Ramos (cell line): ENCODE measurements at regions not wholly inside any gene's neighbourhood (a gene's known extent, or its start where the extent isn't known, plus 50 kb on each side); places are given as distances from the start of the nearest gene placed in this dataset.

Experiments
- in situ Hi-C: fragments of 300-500 bp; cut with MboI; formaldehyde crosslinking; loops from one replicate; pipeline ENCODE4 v1.14.3; 2022; ENCODE audit warnings: low sequenced_read_pairs; ENCODE audit not compliant: unreplicated experiment

DNA sequence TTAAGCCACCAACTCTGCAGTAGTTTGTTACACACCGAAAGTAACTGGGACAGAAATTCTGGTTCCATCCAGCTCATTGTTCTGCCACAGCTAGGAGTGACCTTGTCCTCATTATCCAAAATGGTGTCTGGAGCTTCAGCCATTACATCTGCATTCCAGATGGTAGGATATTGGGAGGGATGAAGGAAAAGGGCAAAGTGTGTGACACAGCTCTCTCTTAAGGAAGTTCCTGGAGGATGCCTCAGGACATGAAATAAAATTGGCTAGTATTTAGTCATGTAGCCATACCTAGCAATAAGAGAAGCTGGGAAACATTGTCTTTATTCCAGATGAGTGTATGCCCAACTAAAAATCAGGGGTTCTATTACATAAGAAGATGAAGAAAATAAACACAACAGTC is 262.0 kb downstream of the BCOR start:
- in situ Hi-C loops, result no loop called here

DNA sequence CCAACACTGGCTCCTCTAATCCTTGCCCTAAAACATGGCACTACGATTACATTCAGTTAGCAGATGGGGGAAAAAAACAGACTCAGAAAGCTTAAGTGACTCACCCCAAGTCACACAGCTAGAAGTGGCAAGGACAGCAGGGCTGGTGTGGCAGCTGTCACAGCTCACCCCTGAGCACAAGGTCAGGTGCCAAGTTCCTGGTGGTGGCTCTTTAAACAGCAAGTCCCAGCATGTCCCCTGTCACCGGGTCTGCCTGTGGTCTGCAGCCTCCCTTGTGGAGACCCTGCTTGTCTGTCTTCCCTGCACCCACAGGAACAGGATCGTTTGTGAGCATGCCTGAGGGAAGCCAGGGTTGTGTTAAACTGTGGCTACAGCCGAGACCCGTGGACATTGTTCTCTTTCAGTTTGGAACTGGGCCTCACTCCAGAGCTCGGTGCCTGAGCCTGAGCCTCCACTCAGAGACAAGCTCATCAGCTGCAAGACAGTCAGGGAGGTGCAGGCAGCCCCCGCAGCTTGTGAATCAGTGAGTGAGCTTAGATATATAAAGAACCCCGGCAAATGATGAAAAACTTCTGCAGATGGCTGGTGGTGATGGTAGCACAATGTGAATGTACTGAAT is 260.8 kb downstream of the BCOR start:
- in situ Hi-C loops, result no loop called here

DNA sequence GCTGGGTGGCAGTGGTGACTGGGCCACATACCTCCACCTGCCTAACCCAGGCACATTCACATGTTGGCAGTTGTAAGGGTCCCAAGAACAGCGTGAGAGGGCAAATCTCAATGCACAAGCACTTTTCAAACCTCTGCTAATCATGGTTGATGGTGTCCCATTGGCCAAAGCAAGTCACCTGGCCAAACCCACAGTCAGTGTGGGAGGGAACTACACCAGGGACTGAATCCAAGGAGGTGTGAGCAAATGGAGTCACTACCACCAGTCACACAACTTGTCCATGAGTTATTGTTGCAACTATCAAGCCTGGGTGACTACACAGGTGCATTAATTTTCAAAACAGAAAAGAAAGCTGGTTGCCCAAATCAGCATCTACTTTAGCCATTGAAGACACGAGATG is 260.1 kb downstream of the BCOR start:
- in situ Hi-C loops, result no loop called here

DNA sequence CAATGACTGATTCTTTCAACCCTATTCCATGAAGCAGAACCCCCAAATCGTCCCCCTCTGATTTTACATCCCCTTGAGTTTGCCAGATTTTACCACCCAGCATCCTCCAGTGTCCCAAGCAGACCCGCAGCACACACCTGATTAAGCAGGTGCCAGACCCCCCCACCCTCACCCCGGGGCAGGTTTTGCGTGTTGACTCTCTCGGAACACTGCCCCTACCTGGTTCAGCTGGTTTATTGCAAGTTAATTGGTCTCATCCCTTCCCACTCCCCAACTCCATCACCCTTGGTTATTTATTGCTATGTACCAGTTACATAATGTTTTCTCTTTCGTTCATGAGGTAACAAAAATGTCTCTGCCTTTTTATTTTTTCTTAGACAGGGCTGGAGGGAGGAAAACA is 258.4 kb downstream of the BCOR start:
- in situ Hi-C loops, result no loop called here

DNA sequence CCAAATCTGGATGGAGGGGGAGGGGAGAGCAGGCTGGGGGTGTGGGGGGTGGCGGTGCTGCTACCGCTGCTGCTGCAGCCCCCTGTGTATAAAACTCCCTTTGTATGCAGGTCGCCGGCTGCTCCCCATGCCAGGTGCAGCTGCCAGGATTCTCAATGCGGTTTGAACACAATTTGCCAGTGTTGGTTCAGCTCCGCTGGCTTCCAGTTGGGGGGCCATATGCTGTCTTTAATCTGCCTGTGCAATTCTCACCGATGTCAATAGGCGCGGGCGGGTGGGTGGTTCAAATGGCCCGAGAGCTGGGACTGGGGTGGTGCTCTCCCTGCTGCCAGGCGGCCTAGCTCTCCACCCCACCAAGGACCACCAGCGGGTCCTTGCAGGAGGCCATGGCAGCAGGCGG is 257.6 kb downstream of the BCOR start:
- in situ Hi-C loops, result no loop called here

DNA sequence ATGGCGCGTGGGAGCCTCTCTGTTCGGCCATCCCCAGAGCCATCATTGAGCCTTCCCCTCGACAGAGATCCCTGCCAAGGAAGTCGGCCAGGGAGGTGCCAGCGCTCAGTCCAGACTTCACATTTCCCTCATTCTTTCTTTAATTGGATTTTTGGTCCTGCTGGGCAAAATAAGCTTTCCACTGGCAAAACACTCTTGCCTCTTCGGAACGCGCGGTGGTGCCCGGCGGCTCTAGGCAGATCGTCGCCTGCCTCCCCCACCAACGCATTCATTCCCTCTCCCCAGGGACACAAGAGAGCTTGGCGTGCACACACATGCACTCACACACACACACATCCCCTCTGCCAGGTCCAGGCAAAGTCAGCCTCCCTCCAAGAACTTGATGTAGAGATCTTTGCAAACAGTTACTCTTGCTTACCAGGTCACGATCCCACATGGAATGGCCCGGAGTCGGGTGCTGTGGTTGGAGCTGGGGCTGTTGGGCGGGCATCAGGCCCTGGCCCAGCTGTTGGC is 257.1 kb downstream of the BCOR start:
- in situ Hi-C loops, result no loop called here

DNA sequence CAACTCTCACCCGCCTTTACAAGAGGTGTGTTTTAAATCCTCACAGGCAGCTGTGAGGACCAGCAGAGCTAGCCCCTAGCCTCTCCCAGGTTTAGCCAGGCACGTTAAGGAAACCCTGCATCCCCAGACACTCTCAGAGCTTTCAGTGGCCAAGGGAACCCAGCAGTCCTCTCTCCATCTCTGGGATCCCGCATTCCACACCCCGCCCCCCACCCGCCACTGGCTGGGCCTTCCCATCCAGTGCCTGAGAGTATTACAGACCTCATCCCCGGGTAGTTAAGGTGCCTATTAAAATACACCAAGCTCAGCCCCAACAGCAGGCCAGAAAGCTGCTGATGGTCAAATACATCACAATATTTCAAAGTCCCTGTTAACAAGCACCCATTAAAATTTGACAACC is 256.2 kb downstream of the BCOR start:
- in situ Hi-C loops, result no loop called here

DNA sequence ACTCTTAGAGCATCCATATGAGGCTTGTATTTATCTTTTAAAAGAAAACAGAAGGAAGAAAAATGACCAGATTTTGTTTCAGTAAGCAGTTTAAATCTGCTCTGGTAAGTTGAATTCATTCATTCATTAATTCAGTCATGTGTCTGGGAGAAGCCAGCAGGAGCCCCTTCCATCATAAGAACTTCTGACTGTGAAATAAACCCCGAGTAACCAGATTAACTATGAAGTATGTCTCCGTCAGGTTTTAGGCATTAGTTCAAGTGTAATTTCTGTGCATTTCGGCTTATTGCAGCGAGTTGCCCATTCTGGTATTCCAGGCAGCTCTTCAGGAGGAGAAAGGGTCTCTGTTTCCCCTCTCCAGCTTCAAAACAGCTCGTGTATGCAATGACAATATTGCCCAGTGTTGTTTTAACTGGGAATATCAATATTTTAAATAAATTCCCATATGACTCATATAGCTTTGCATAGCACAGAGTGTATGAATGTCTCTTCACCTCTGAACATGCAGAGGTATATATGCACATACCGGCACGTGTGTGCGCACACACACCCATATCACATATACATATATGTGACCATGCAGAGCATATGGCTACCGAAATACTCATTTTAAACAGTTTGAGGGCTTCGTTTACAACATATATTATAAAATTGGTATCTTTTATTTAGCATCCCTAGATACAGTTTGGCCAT is 255.3 kb downstream of the BCOR start:
- in situ Hi-C loops, result no loop called here

DNA sequence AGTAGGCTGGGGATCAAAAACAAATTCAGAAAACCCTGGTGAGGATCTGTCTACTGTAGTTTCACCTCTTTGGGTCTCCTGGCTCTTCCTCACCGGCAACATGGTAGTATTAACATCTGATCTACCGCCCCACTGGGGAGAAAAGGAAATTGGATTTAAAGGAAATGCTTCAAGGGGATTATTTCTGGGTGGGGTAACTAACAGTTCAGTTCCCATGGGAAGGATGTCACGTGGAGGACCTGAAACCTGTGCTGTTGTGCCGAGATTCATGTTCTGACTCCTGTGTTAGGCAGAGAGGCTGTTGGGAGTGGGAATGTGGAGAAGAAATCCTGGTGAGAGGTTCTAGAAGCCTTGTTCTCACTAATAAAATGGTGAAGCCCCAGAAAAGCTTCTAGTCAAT is 254.4 kb downstream of the BCOR start:
- in situ Hi-C loops, result no loop called here

DNA sequence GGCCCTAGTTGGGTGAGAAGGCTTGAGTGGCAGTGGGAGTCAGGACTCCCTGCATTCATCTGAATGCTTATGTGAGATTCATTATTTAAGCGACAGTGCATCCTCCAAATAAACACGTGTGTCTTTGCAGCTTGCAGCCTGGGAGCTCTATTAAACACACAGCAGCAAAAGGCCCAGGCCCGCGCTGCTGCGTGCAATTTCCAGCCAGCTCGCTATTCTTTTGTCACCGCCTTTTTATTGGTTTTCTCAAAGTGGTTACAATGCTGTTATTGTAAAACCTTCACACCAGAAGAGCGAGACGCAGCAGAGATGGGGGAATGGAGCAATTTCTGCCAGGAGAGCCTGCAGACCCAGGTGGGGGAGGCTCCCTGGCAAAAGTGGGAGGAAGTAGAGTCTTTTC is 252.5 kb downstream of the BCOR start:
- in situ Hi-C loops, result no loop called here

DNA sequence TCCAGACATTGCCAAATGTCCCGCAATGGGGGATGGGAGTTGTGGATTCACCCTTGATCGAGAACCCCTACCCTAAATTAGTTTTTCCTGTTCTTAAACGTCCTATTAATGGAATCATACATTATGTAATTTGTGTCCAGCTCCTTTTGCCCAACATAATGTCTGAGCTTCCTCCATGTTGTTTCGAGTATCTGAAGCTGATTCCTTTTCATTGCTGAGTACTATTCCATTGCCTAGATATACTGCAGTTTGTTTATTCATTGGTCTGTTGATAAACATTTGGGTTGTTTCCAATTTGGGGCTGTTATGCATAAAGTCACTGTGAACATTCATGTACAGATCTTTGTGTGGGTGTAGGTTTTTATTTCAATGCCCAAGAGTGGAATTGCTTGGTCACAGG is 251.3 kb downstream of the BCOR start:
- in situ Hi-C loops, result no loop called here

DNA sequence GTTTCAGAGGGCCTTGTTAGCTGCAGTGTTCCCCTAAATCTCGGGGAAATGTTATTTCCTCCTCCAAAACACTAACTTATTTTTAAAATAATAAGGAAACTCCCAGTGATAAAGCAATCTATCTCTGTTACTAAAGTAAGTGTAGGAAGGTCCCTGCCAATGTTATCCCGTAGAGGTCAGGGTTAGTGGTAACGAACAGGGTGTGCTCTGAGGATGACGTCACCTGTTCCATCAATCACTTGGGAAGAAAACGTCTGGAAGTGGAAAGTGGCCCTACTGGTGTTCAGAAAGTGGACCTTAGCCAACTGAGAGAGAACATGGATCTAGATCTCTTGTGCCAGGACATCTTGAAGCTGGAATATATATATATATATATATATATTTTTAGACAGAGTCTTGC is 249.5 kb downstream of the BCOR start:
- in situ Hi-C loops, result no loop called here

DNA sequence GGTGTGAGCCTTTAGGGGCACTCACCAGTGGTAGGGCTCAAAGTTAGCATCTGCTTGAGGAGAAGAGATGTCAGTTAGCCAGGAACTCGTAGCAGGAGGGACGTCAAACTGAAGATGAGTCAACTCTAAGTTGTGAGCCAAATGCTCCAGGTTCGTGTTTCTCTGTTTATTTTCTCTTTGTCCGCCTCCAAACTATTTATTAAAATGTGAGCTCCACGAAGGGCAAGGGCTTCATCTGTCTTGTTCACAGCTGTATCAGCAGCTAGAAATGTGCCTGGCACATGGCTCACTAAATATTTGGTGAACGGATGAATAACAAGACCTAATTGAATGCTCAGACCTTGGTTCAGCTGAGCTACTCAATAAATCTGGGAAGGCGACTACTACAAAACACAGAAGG is 248.9 kb downstream of the BCOR start:
- in situ Hi-C loops, result no loop called here

DNA sequence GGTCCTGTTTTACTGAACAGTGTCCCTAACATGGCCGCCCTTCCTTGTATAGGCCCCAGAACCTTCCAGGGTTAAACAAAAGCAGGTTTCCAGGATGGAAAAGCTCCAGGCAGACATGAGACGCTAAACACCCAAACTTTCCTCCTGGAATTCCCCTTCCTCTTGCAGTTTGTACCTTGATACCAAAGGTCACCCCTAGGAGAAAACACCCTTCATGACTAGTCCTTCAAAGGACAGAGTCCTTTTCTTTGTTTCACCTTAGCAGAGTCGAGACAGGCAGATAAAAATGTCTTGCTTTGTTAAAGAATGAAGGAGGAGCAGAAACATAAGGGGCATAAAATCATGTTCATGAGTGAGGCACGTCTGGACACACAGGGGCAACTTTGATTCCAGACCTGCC is 247.5 kb downstream of the BCOR start:
- in situ Hi-C loops, result no loop called here

DNA sequence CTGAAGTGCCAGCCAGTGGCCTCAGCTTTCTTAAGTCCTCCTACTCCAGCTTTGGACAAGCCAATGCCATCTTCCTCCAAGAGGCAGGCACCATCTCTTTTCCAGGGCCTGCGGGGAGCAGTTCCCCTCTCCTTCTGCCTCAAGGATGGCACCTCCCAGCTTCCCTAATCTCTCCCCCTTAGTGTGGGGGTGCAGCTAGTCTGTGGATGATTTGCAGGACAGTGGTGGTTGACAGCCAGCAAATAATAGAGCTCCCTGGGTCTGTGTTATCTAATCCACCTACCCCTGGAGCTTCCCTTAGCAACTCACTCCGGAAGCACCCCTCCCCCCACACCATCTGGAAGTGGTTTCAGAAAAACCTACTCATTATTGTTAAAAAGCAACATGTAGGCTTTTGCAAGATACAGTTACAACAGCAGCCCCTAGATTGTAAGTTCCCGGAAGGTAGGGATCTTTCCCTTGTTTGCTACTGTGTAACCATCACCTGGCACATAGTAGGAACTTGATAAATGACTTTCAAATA is 247.1 kb downstream of the BCOR start:
- in situ Hi-C loops, result no loop called here

DNA sequence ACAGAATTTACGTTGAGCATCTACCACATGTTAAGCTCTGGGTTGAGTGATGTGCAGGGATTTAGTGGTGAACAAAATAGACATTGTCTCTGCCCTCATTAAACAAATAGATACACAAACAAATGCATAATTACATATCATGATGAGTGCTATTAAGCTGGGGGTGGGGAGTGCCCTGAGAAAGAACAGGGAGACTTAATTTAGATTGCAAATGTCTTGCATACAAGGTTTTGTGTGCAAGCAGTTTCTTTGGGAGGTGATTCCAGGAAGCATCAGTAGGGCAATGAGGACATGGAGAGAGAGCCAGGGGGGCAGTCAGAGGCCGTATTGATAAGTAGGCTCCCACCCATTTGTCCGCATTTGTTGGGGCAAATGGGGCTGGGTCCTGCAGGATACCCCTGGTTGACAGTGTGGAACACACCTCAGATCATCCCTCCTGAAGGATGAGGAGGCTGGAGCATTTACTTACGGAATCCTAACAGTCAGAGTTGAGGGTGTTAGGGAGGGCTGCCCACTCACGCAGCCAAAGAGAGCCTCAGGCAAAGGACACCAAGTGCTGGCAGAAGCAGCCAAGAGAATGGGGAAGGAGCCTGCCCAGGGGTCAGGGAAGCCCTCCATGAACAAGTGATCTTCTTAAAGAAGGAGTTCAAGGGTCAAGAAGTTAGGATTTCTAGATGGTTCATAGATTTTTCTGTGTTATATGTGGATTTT is 245.9 kb downstream of the BCOR start:
- in situ Hi-C loops, result no loop called here

DNA sequence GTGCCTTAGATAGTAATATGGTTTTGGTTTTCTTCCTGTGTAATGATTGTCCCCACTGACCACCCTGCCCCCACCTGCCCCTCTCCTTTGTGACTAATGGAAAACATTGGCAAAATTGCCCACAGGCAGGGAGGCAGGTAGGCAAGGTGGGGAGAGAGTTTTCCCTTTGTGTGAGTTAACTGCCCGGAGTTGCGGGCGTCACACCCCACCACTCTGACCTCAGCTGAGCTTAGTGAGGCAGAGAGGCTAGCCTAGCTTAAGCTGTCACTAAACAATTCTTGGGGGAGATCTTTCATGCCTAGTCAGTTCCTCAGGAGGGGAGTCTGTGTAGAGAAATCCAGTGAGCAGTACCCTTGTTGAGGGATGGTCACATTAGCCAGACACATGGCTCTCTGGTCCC is 245.3 kb downstream of the BCOR start:
- in situ Hi-C loops, result no loop called here

DNA sequence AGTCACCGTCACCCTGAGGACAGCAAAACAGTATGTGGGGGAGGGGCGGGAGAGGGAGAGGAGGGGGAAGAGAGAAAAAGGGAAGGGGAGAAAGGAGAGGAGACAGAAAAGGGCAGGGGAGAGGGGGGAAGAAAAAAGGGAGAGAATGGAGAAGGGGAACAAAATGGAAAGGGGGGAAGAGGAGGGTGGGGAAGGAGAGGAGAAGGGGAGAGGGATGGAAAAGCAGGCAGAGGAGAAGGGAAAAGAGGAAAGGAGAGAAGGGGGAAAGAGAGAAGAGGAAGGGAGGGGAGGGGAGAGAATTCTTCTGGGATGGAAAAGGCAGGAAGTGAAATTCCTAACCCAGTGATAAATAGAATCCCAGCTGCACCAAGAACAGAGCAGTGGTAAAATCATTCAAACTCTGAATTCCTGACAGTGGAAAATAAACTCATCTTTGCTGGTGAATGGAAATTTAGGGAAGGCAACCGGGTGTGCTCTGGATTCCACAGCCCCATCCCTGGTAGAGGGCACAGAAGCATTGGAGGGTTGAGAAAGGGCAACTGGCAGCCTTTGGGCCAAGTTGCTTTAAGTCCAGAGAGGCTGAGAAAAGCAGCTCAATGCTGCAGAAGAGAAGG is 244.2 kb downstream of the BCOR start:
- in situ Hi-C loops, result no loop called here

DNA sequence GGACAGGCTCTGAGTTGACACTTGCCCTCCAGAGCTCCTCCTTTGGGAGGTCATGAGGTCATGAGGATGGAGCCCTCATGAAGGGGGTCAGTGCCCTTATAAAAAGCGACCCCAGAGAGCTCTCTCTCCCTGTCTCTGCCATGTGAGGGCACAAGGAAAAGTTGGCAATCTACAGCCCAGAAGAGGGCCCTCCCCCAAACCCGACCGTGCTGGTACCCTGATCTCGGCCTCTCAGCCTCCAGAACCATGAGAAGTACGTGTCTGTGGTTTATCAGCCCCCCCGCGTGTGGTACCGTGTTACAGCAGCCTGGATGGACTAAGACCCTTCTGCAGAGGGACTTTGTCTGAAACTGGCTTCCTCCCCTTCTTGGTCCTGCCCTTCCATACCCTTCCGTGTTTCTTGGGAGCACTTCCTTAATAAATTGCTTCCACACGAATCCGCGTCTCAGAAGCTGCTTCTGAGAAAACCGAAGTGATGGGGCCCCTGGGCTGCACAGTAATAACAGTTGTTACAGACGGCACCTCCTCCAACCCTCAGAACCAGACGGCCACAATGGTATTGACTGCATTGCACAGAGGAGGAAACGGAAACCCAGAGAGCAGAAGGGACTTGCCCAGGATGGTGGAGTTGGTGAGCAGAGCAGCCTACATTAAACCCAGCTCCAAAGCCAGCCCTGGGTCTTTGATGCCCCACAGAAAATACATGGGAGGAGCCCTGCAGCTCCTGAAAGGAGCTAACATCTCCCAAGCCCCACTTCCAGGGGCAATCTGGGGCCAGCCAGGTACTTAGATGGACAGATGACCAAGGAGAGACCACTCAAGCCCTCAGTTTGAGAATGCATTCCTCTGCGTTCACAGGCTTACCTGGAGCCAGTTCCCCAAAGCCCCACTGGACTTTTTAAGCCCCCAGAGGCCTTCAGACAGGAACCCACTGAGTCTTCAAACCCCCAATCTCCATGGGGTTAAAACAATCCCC is 242.7 kb downstream of the BCOR start:
- in situ Hi-C loops, result no loop called here

DNA sequence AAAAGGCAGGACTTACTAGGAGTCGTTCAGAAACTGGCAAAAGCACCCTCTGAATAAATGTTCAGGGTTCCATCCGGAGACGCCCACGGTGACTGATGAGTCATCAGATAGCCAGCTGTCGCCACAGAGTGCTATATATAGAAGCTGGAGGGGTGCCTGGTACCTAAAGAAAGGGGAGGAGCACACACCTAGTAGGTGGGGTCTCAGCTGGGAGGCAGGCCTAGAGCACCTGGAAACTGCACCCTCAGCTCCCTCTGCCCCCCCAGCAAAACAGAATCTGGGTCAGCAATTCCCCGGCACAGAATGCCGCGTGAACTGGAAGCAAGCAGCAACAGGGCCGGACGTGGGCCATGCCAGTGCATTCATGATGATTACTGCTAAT is 242.0 kb downstream of the BCOR start:
- in situ Hi-C loops, result no loop called here
